ENCODE measurements at regions not wholly inside any gene's neighbourhood (a gene's known extent, or its start where the extent isn't known, plus 50 kb on each side); places are given as distances from the start of the nearest gene placed in this dataset.
"Not testable (repeated sequence)": the region's sequence is repeated elsewhere in the genome, so short reads cannot be mapped to it uniquely, and the experiment has no call there.

GRCh38 chr19:28586474-28586873 lies 626.5 kb downstream of the UQCRFS1 start:
- H3K27me3 Mint-ChIP-seq (ENCODE audit: low read depth in 3 of 3): peaks cover 0 to 5% (median 2%) of the 10 kb centered on the region in 3 donors
- H3K36me3 Mint-ChIP-seq: no peaks in the 10 kb centered on the region
- H3K27ac Mint-ChIP-seq: peak overlapping the region in 2 of 6 donors; percentile 37 to 47
- H3K4me3 Mint-ChIP-seq: peak overlapping the region in 1 of 5 donors; percentile 33
- DNase-seq: no peak
- H3K4me1 Mint-ChIP-seq: peaks cover 7 to 15% of the 10 kb centered on the region in 2 donors
- H3K9me3 Mint-ChIP-seq: no peaks in the 10 kb centered on the region

DNA sequence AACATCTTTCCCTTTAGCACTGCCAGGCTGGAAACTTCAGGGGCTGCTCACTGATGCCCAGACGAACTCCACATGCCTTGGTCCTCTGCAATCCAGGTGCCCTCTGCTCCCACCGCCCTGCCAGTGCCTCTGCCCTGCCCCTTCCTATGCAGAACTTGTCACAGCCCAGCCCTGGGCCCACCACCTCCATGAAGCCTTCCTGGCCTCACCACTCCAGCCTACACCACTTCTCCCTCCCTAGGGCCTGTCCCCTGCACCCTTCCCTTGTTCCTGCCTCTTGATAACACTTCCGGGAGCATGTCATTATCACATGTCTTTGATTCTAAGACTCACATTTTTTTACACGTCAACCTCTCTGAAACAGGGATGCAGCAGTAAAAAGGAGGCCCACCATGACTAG lies 627.2 kb downstream of the UQCRFS1 start:
- no peaks in the 10 kb centered on the region for H3K9me3 Mint-ChIP-seq
- peak overlapping the region in 3 of 6 donors; percentile 24 to 47 (median 37) for H3K27ac Mint-ChIP-seq
- no peak overlapping the region for H3K4me3 Mint-ChIP-seq
- no peaks in the 10 kb centered on the region for H3K36me3 Mint-ChIP-seq
- peaks cover 14 to 22% of the 10 kb centered on the region in 2 donors for H3K4me1 Mint-ChIP-seq
- H3K27me3 Mint-ChIP-seq (ENCODE audit: low read depth in 3 of 3): peaks cover 0 to 4% (median 2%) of the 10 kb centered on the region in 3 donors
- no peak for DNase-seq

GRCh38 chr19:28583713-28584112 lies 629.2 kb downstream of the UQCRFS1 start:
- Mint-ChIP-seq H3K27me3 (ENCODE audit: low read depth in 3 of 3) (peaks cover 0 to 2% (median 0%) of the 10 kb centered on the region in 3 donors), H3K4me1 (peaks cover 19 to 34% of the 10 kb centered on the region in 2 donors), H3K9me3 (no peaks in the 10 kb centered on the region), H3K4me3 (no peak overlapping the region), H3K27ac (peak overlapping the region in 1 of 6 donors; percentile 22), H3K36me3 (no peaks in the 10 kb centered on the region)
- DNase-seq: no peak

GRCh38 chr19:28583242-28583641 lies 629.7 kb downstream of the UQCRFS1 start:
- no peak overlapping the region for H3K4me3 Mint-ChIP-seq
- DNase-seq: no peak
- peaks cover 19 to 34% of the 10 kb centered on the region in 2 donors for H3K4me1 Mint-ChIP-seq
- H3K27ac Mint-ChIP-seq: peak overlapping the region in 2 of 6 donors; percentile 59 to 69
- H3K36me3 Mint-ChIP-seq: no peaks in the 10 kb centered on the region
- peaks cover 0 to 2% (median 0%) of the 10 kb centered on the region in 3 donors for H3K27me3 Mint-ChIP-seq (ENCODE audit: low read depth in 3 of 3)
- no peaks in the 10 kb centered on the region for H3K9me3 Mint-ChIP-seq

DNA sequence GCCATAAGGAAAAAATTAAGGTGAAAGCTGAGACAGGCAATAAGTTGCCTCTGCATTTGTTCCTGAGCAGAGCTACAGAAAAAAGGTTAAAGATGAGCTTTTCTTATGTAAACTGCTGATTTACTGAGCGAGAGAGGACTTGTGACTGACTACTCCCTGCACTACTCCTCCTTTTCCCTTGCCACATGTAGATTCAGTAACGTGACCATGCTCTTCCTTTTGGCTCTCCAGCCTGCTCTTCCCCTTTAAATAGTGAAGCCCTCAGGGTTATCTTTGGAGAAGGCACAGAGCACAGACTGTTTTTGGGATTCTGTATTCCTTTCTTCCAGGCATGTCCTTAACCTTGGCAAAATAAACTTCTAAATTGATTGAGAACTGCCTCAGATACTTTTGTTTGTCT lies 630.2 kb downstream of the UQCRFS1 start:
- no peaks in the 10 kb centered on the region for H3K9me3 Mint-ChIP-seq
- peaks cover 19 to 34% of the 10 kb centered on the region in 2 donors for H3K4me1 Mint-ChIP-seq
- peak overlapping the region in 3 of 6 donors; percentile 59 to 71 (median 69) for H3K27ac Mint-ChIP-seq
- peaks cover 0 to 2% (median 0%) of the 10 kb centered on the region in 3 donors for H3K27me3 Mint-ChIP-seq (ENCODE audit: low read depth in 3 of 3)
- no peak for DNase-seq
- H3K36me3 Mint-ChIP-seq: no peaks in the 10 kb centered on the region
- H3K4me3 Mint-ChIP-seq: peak overlapping the region in 1 of 5 donors; percentile 33

DNA sequence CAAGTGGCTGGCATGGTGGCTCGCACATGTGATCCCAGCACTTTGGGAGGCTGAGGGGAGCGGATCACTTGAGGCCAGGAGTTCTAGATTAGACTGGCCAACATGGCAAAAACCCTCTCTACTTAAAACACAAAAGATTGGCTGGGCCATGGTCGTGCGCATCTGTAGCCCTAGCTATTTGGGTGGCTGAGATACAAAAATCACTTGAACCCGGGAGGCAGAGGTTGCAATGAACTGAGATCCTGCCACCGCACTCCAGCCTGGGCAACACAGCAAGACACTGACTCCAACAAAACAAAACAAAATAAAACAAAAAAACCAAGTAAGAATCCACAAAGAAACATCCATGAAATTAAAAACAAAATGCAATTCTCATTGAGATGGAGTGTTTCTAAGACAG lies 630.6 kb downstream of the UQCRFS1 start:
- H3K27me3 Mint-ChIP-seq (ENCODE audit: low read depth in 3 of 3): peaks cover 0 to 2% (median 0%) of the 10 kb centered on the region in 3 donors
- H3K9me3 Mint-ChIP-seq: no peaks in the 10 kb centered on the region
- H3K27ac Mint-ChIP-seq: peak overlapping the region in 2 of 6 donors; percentile 37 to 56
- peaks cover 19 to 38% of the 10 kb centered on the region in 2 donors for H3K4me1 Mint-ChIP-seq
- no peak for DNase-seq
- peak overlapping the region in 1 of 5 donors; percentile 45 for H3K4me3 Mint-ChIP-seq
- H3K36me3 Mint-ChIP-seq: no peaks in the 10 kb centered on the region

- Mint-ChIP-seq H3K36me3 (no peaks in the 10 kb centered on the region), H3K9me3 (peaks cover 0 to 1% (median 0%) of the 10 kb centered on the region in 6 donors), H3K27me3 (ENCODE audit: low read depth in 3 of 3) (peaks cover 0 to 2% (median 0%) of the 10 kb centered on the region in 3 donors), H3K4me3 (peak overlapping the region; percentile 13 to 67 (median 50)), H3K27ac (peak overlapping the region in 5 of 6 donors; percentile 25 to 88 (median 46)), H3K4me1 (peaks cover 26 to 47% of the 10 kb centered on the region in 2 donors)
- peak in 2 of 3 donors; percentile 7 to 13 for DNase-seq
Observed at GRCh38 chr19:28581468-28581770, 631.5 kb downstream of the UQCRFS1 start.

DNA sequence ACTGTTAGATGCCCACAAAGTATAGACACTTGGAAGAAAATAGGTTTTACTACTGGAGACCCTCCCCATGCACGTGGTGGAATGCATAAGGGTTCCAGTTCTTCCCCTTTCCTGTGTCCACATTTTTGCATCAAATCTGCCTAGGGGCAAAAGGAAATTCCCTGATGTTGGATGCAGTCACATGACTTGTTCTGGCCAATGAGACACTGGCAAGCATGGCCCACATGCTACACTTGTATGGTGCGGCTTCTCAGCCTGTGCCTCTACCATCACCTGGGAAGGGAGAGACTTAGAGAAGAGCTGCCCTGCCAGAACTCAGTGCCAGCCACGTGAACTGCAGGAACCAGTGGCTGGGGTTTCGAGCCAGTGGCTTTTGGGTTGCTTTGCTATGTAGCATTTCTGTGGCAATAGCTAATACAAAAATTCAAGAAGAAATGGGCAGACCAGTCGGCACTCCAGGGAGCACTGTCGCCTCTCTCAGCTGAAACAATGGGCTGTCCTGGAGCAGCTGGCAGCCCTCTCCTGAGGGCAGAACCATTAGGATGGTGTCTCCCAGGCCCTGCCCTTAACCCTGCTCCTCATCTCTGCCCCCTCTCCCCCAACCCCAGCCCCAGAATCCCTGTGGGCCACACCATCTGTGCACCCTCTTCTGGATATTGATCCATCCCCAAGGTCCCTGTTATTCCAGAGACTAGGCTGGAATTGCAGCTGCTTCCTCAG lies 634.0 kb downstream of the UQCRFS1 start:
- Mint-ChIP-seq H3K27me3 (ENCODE audit: low read depth in 3 of 3) (peaks cover 2 to 14% (median 7%) of the 10 kb centered on the region in 3 donors), H3K9me3 (peaks cover 3 to 20% (median 9%) of the 10 kb centered on the region in 6 donors), H3K4me3 (no peak overlapping the region), H3K27ac (no peak overlapping the region), H3K36me3 (peaks cover 0 to 5% (median 4%) of the 10 kb centered on the region in 3 donors), H3K4me1 (peaks cover 45 to 70% of the 10 kb centered on the region in 2 donors)
- DNase-seq: no peak

DNA sequence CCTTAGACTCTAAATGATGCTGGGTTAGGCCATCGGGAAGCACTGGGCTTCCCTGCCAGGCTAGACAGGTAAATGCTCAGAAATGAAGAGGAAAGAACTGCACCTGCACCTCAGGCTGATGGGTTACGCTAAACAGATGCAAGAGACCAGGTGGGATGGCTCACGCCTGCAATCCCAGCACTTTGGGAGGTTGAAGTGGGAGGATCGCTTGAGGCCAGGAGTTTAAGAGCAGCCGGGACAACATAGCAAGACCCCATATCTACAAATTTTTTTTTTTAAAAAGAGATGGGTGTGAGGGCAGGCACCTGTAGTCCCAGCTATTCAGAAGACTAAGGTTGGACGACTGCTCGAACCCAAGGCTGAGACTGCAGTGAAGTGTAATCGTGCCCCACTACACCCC lies 634.7 kb downstream of the UQCRFS1 start:
- Mint-ChIP-seq H3K27ac (no peak overlapping the region), H3K4me1 (peaks cover 47 to 72% of the 10 kb centered on the region in 2 donors), H3K9me3 (peaks cover 3 to 20% (median 9%) of the 10 kb centered on the region in 6 donors), H3K27me3 (ENCODE audit: low read depth in 3 of 3) (peaks cover 2 to 14% (median 7%) of the 10 kb centered on the region in 3 donors), H3K36me3 (peaks cover 0 to 5% (median 4%) of the 10 kb centered on the region in 3 donors), H3K4me3 (no peak overlapping the region)
- no peak for DNase-seq

GRCh38 chr19:28577666-28578065 lies 635.3 kb downstream of the UQCRFS1 start:
- DNase-seq: no peak
- Mint-ChIP-seq H3K4me3 (no peak overlapping the region), H3K9me3 (peaks cover 3 to 20% (median 9%) of the 10 kb centered on the region in 6 donors), H3K27me3 (ENCODE audit: low read depth in 3 of 3) (peaks cover 0 to 14% (median 9%) of the 10 kb centered on the region in 3 donors), H3K27ac (peak overlapping the region in 2 of 6 donors; percentile 59 to 67), H3K36me3 (peaks cover 0 to 5% (median 4%) of the 10 kb centered on the region in 3 donors), H3K4me1 (peaks cover 49 to 72% of the 10 kb centered on the region in 2 donors)

GRCh38 chr19:28577233-28577632 lies 635.7 kb downstream of the UQCRFS1 start:
- Mint-ChIP-seq H3K9me3 (peaks cover 3 to 20% (median 9%) of the 10 kb centered on the region in 6 donors), H3K27ac (peak overlapping the region in 4 of 6 donors; percentile 28 to 68 (median 63)), H3K36me3 (peaks cover 0 to 5% (median 4%) of the 10 kb centered on the region in 3 donors), H3K27me3 (ENCODE audit: low read depth in 3 of 3) (peaks cover 0 to 14% (median 9%) of the 10 kb centered on the region in 3 donors), H3K4me3 (peak overlapping the region in 1 of 5 donors; percentile 29), H3K4me1 (peaks cover 50 to 76% of the 10 kb centered on the region in 2 donors)
- DNase-seq: no peak

GRCh38 chr19:28575816-28576215 lies 637.1 kb downstream of the UQCRFS1 start:
- peak in 2 of 3 donors; percentile 21 to 22 for DNase-seq
- peaks cover 3 to 20% (median 10%) of the 10 kb centered on the region in 6 donors for H3K9me3 Mint-ChIP-seq
- peak overlapping the region; percentile 75 to 97 (median 87) for H3K27ac Mint-ChIP-seq
- H3K4me3 Mint-ChIP-seq: peak overlapping the region in 2 of 5 donors; percentile 5 to 56
- H3K36me3 Mint-ChIP-seq: peaks cover 0 to 5% (median 4%) of the 10 kb centered on the region in 3 donors
- peaks cover 37 to 62% of the 10 kb centered on the region in 2 donors for H3K4me1 Mint-ChIP-seq
- H3K27me3 Mint-ChIP-seq (ENCODE audit: low read depth in 3 of 3): peaks cover 0 to 14% (median 9%) of the 10 kb centered on the region in 3 donors

DNA sequence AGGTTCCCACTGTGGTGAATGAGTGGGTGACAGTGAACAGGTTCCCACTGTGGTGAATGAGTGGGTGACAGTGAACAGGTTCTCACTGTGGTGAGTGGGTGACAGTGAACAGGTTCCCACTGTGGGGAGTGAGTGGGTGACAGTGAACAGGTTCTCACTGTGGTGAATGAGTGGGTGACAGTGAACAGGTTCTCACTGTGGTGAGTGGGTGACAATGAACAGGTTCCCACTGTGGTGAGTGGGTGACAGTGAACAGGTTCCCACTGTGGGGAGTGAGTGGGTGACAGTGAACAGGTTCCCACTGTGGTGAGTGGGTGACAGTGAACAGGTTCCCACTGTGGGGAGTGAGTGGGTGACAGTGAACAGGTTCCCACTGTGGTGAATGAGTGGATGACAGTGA lies 637.6 kb downstream of the UQCRFS1 start:
- peak; percentile 15 to 43 (median 30) for DNase-seq
- Mint-ChIP-seq H3K4me1 (peaks cover 32 to 57% of the 10 kb centered on the region in 2 donors), H3K27ac (peak overlapping the region; percentile 81 to 97 (median 87)), H3K4me3 (peak overlapping the region in 1 of 5 donors; percentile 56), H3K27me3 (ENCODE audit: low read depth in 3 of 3) (peaks cover 0 to 14% (median 9%) of the 10 kb centered on the region in 3 donors), H3K9me3 (peaks cover 3 to 20% (median 10%) of the 10 kb centered on the region in 6 donors)
- H3K36me3 Mint-ChIP-seq: not testable (repeated sequence)

GRCh38 chr19:28574212-28574611 lies 638.7 kb downstream of the UQCRFS1 start:
- DNase-seq: no peak
- Mint-ChIP-seq H3K27ac (peak overlapping the region in 5 of 6 donors; percentile 51 to 86 (median 78)), H3K36me3 (peaks cover 0 to 5% (median 4%) of the 10 kb centered on the region in 3 donors), H3K9me3 (peaks cover 3 to 20% (median 10%) of the 10 kb centered on the region in 6 donors), H3K27me3 (ENCODE audit: low read depth in 3 of 3) (peaks cover 0 to 14% (median 9%) of the 10 kb centered on the region in 3 donors), H3K4me3 (peak overlapping the region in 1 of 5 donors; percentile 46), H3K4me1 (peaks cover 31 to 49% of the 10 kb centered on the region in 2 donors)

All from immature natural killer cell (primary cell).